ENCODE measurements at regions not wholly inside any gene's neighbourhood (a gene's known extent, or its start where the extent isn't known, plus 50 kb on each side); places are given as distances from the start of the nearest gene placed in this dataset.

DNA sequence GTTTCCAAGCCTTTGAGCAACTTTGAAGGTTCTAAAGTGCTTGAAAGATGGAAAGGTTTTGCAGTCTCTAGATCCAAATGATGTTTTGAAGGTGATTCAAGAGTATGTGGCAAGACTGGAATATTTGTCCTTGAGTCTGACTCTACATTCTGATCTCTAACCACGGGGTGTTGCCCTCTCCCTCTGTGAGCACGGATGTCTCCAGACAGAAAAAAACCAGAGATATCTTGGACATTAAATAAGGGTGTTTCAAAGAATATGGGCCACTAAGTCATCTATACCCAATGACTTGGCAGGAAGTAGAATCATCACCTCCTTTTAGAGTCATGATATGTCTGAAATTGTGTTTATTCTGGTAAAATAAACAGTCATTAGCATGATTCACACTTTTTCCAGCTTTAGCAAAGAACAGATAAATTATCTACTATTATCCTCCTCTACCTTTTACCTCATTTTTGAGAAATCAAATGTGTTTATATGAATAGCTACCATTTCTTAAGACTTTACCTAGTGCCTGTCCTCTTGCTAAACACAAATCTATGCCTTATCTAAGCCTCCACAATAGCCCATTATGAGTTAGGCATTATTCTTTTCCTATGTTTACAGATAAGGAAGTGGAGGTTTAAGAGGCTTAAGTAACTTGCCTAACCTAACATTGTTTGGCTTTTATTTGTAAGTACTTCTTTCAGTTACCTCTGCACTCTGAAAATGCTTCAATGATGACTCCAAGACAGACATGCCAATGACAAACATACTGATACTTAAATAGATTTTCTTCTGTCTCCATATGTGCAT, 384.4 kb downstream of the BMP2 start:
- TF ChIP-seq, protein P1, sequence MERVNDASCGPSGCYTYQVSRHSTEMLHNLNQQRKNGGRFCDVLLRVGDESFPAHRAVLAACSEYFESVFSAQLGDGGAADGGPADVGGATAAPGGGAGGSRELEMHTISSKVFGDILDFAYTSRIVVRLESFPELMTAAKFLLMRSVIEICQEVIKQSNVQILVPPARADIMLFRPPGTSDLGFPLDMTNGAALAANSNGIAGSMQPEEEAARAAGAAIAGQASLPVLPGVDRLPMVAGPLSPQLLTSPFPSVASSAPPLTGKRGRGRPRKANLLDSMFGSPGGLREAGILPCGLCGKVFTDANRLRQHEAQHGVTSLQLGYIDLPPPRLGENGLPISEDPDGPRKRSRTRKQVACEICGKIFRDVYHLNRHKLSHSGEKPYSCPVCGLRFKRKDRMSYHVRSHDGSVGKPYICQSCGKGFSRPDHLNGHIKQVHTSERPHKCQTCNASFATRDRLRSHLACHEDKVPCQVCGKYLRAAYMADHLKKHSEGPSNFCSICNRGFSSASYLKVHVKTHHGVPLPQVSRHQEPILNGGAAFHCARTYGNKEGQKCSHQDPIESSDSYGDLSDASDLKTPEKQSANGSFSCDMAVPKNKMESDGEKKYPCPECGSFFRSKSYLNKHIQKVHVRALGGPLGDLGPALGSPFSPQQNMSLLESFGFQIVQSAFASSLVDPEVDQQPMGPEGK (CRISPR knock-in tag; IDR thresholded peaks at IDR 0.05; ENCODE audit: borderline replicate concordance) = no peak
- TF ChIP-seq CSRNP3 (CRISPR knock-in tag; IDR thresholded peaks at IDR 0.05) (no peak), GLIS3 (CRISPR knock-in tag; IDR thresholded peaks at IDR 0.05) (no peak), RARB (CRISPR knock-in tag; IDR thresholded peaks at IDR 0.05) (no peak), ESRRG (CRISPR knock-in tag; IDR thresholded peaks at IDR 0.05) (no peak), ZFP30 (CRISPR knock-in tag; IDR thresholded peaks at IDR 0.05) (no peak)

All from SK-N-SH treated with all-trans-retinoic acid at 6 μM for 48 hours (cell line).